ENCODE measurements at regions not wholly inside any gene's neighbourhood (a gene's known extent, or its start where the extent isn't known, plus 50 kb on each side); places are given as distances from the start of the nearest gene placed in this dataset.

- POLR2A ChIA-PET = no interaction called here
- DNase-seq = no peak
- Mint-ChIP-seq H3K9me3 (peaks cover 17% of the 10 kb centered on the region), H3K4me1 (no peaks in the 10 kb centered on the region), H3K27ac (no peak overlapping the region), H3K27me3 (no peaks in the 10 kb centered on the region), H3K36me3 (ENCODE audit: low read depth) (no peaks in the 10 kb centered on the region), H3K4me3 (no peak overlapping the region)
- CTCF ChIA-PET = no interaction called here
These were observed 393.5 kb upstream of the ARRDC4 start for GRCh38 chr15:97566961-97567360.

- H3K36me3 Mint-ChIP-seq (ENCODE audit: low read depth) = no peaks in the 10 kb centered on the region
- H3K9me3 Mint-ChIP-seq = peaks cover 16% of the 10 kb centered on the region
- ChIA-PET POLR2A (no interaction called here), CTCF (no interaction called here)
- H3K27me3 Mint-ChIP-seq = no peaks in the 10 kb centered on the region
- no peaks in the 10 kb centered on the region for H3K4me1 Mint-ChIP-seq
- no peak for DNase-seq
- H3K4me3 Mint-ChIP-seq = no peak overlapping the region
- H3K27ac Mint-ChIP-seq = no peak overlapping the region
These were observed 393.1 kb upstream of the ARRDC4 start for GRCh38 chr15:97567411-97567810.

- no peaks in the 10 kb centered on the region for H3K27me3 Mint-ChIP-seq
- H3K4me3 Mint-ChIP-seq = no peak overlapping the region
- ChIA-PET CTCF (no interaction called here), POLR2A (no interaction called here)
- no peaks in the 10 kb centered on the region for H3K4me1 Mint-ChIP-seq
- no peak for DNase-seq
- H3K36me3 Mint-ChIP-seq (ENCODE audit: low read depth) = no peaks in the 10 kb centered on the region
- H3K9me3 Mint-ChIP-seq = peaks cover 22% of the 10 kb centered on the region
- H3K27ac Mint-ChIP-seq = no peak overlapping the region
These were observed 383.4 kb upstream of the ARRDC4 start for GRCh38 chr15:97576929-97577645.

GRCh38 chr15:97585408-97585807 is 375.1 kb upstream of the ARRDC4 start:
- Mint-ChIP-seq H3K4me1 (no peaks in the 10 kb centered on the region), H3K36me3 (ENCODE audit: low read depth) (no peaks in the 10 kb centered on the region), H3K27me3 (no peaks in the 10 kb centered on the region), H3K4me3 (no peak overlapping the region), H3K27ac (no peak overlapping the region), H3K9me3 (peaks cover 32% of the 10 kb centered on the region)
- POLR2A ChIA-PET = no interaction called here
- CTCF ChIA-PET = no interaction called here
- DNase-seq = no peak

- DNase-seq = no peak
- no peak overlapping the region for H3K27ac Mint-ChIP-seq
- no peaks in the 10 kb centered on the region for H3K36me3 Mint-ChIP-seq (ENCODE audit: low read depth)
- H3K27me3 Mint-ChIP-seq = no peaks in the 10 kb centered on the region
- ChIA-PET CTCF (no interaction called here), POLR2A (no interaction called here)
- H3K4me3 Mint-ChIP-seq = no peak overlapping the region
- no peaks in the 10 kb centered on the region for H3K4me1 Mint-ChIP-seq
- H3K9me3 Mint-ChIP-seq = peaks cover 4% of the 10 kb centered on the region
These were observed 367.7 kb upstream of the ARRDC4 start for GRCh38 chr15:97592778-97593177.

- no peaks in the 10 kb centered on the region for H3K36me3 Mint-ChIP-seq (ENCODE audit: low read depth)
- POLR2A ChIA-PET = no interaction called here
- H3K9me3 Mint-ChIP-seq = peaks cover 20% of the 10 kb centered on the region
- H3K27ac Mint-ChIP-seq = no peak overlapping the region
- H3K4me3 Mint-ChIP-seq = no peak overlapping the region
- CTCF ChIA-PET = no interaction called here
- H3K4me1 Mint-ChIP-seq = no peaks in the 10 kb centered on the region
- no peaks in the 10 kb centered on the region for H3K27me3 Mint-ChIP-seq
- DNase-seq = no peak
These were observed 362.7 kb upstream of the ARRDC4 start for GRCh38 chr15:97597801-97598200.

- POLR2A ChIA-PET = no interaction called here
- no peak overlapping the region for H3K4me3 Mint-ChIP-seq
- DNase-seq = no peak
- no peaks in the 10 kb centered on the region for H3K4me1 Mint-ChIP-seq
- H3K27me3 Mint-ChIP-seq = no peaks in the 10 kb centered on the region
- peaks cover 20% of the 10 kb centered on the region for H3K9me3 Mint-ChIP-seq
- CTCF ChIA-PET = no interaction called here
- no peak overlapping the region for H3K27ac Mint-ChIP-seq
- no peaks in the 10 kb centered on the region for H3K36me3 Mint-ChIP-seq (ENCODE audit: low read depth)
These were observed 362.1 kb upstream of the ARRDC4 start for GRCh38 chr15:97598353-97598798.

- ChIA-PET CTCF (no interaction called here), POLR2A (no interaction called here)
- no peak overlapping the region for H3K4me3 Mint-ChIP-seq
- no peak overlapping the region for H3K27ac Mint-ChIP-seq
- peaks cover 20% of the 10 kb centered on the region for H3K9me3 Mint-ChIP-seq
- DNase-seq = no peak
- H3K36me3 Mint-ChIP-seq (ENCODE audit: low read depth) = no peaks in the 10 kb centered on the region
- H3K27me3 Mint-ChIP-seq = no peaks in the 10 kb centered on the region
- H3K4me1 Mint-ChIP-seq = no peaks in the 10 kb centered on the region
These were observed 360.3 kb upstream of the ARRDC4 start for GRCh38 chr15:97600190-97600589.

- POLR2A ChIA-PET = no interaction called here
- no peak for DNase-seq
- Mint-ChIP-seq H3K27ac (no peak overlapping the region), H3K4me3 (no peak overlapping the region), H3K4me1 (no peaks in the 10 kb centered on the region), H3K9me3 (peaks cover 22% of the 10 kb centered on the region), H3K36me3 (ENCODE audit: low read depth) (no peaks in the 10 kb centered on the region), H3K27me3 (no peaks in the 10 kb centered on the region)
- CTCF ChIA-PET = interaction anchor here (0.7 kb wide), 1 partner anchor 287 kb away, joined by 6 read pairs; no protein-coding TSS in a partner anchor
These were observed 355.8 kb upstream of the ARRDC4 start for GRCh38 chr15:97604677-97605076.

- Mint-ChIP-seq H3K27ac (no peak overlapping the region), H3K27me3 (no peaks in the 10 kb centered on the region), H3K4me1 (no peaks in the 10 kb centered on the region), H3K9me3 (peaks cover 13% of the 10 kb centered on the region), H3K4me3 (no peak overlapping the region), H3K36me3 (ENCODE audit: low read depth) (no peaks in the 10 kb centered on the region)
- POLR2A ChIA-PET = no interaction called here
- CTCF ChIA-PET = no interaction called here
- no peak for DNase-seq
These were observed 345.4 kb upstream of the ARRDC4 start for GRCh38 chr15:97615114-97615513.

- no peaks in the 10 kb centered on the region for H3K36me3 Mint-ChIP-seq (ENCODE audit: low read depth)
- no peak overlapping the region for H3K27ac Mint-ChIP-seq
- H3K9me3 Mint-ChIP-seq = peaks cover 10% of the 10 kb centered on the region
- H3K4me1 Mint-ChIP-seq = no peaks in the 10 kb centered on the region
- POLR2A ChIA-PET = no interaction called here
- no peaks in the 10 kb centered on the region for H3K27me3 Mint-ChIP-seq
- no peak for DNase-seq
- H3K4me3 Mint-ChIP-seq = no peak overlapping the region
- CTCF ChIA-PET = no interaction called here
These were observed 337.3 kb upstream of the ARRDC4 start for GRCh38 chr15:97623091-97623661.

- Mint-ChIP-seq H3K36me3 (ENCODE audit: low read depth) (no peaks in the 10 kb centered on the region), H3K4me1 (no peaks in the 10 kb centered on the region), H3K27ac (no peak overlapping the region), H3K4me3 (no peak overlapping the region), H3K9me3 (peaks cover 16% of the 10 kb centered on the region), H3K27me3 (no peaks in the 10 kb centered on the region)
- ChIA-PET CTCF (no interaction called here), POLR2A (no interaction called here)
- no peak for DNase-seq
These were observed 332.9 kb upstream of the ARRDC4 start for GRCh38 chr15:97627634-97628033.

- Mint-ChIP-seq H3K27ac (no peak overlapping the region), H3K4me3 (no peak overlapping the region), H3K9me3 (peaks cover 5% of the 10 kb centered on the region), H3K36me3 (ENCODE audit: low read depth) (no peaks in the 10 kb centered on the region), H3K27me3 (no peaks in the 10 kb centered on the region), H3K4me1 (no peaks in the 10 kb centered on the region)
- POLR2A ChIA-PET = no interaction called here
- CTCF ChIA-PET = no interaction called here
- no peak for DNase-seq
These were observed 314.7 kb upstream of the ARRDC4 start for GRCh38 chr15:97645758-97646157.

- Mint-ChIP-seq H3K27ac (no peak overlapping the region), H3K36me3 (ENCODE audit: low read depth) (no peaks in the 10 kb centered on the region), H3K4me1 (no peaks in the 10 kb centered on the region), H3K9me3 (peaks cover 8% of the 10 kb centered on the region), H3K4me3 (no peak overlapping the region), H3K27me3 (no peaks in the 10 kb centered on the region)
- DNase-seq = no peak
- CTCF ChIA-PET = no interaction called here
- POLR2A ChIA-PET = no interaction called here
These were observed 311.8 kb upstream of the ARRDC4 start for GRCh38 chr15:97648728-97649127.
